Stimulated activated CD4-positive, alpha-beta T cell treated with anti-CD3 and anti-CD28 coated beads, Interleukin-2, amount 100 ng/mL, for 48 hours (primary cell): ENCODE measurements at regions not wholly inside any gene's neighbourhood (a gene's known extent, or its start where the extent isn't known, plus 50 kb on each side); places are given as distances from the start of the nearest gene placed in this dataset.

Experiments
- DNase-seq, 2 donors: peaks; one replicate each; pipeline ENCODE4 v3.0.0-alpha.2; 2020

- DNase-seq, result no peak
Observed at GRCh38 chr16:87080571-87081167, 236.5 kb downstream of the C16orf95 start.

GRCh38 chr16:87085441-87085840 is 231.8 kb downstream of the C16orf95 start:
- DNase-seq, result no peak

GRCh38 chr16:87086156-87086555 is 231.0 kb downstream of the C16orf95 start:
- DNase-seq, result no peak

- DNase-seq, result no peak
Observed at GRCh38 chr16:87086575-87086974, 230.6 kb downstream of the C16orf95 start.

- no peak for DNase-seq
Observed at GRCh38 chr16:87092958-87093357, 224.2 kb downstream of the C16orf95 start.

- no peak for DNase-seq
Observed at GRCh38 chr16:87093804-87094555, 223.2 kb downstream of the C16orf95 start.

- no peak for DNase-seq
Observed at GRCh38 chr16:87094556-87094865, 222.7 kb downstream of the C16orf95 start.

- DNase-seq, result no peak
Observed at GRCh38 chr16:87095271-87095670, 221.9 kb downstream of the C16orf95 start.

GRCh38 chr16:87096746-87097333 is 220.4 kb downstream of the C16orf95 start:
- DNase-seq, result no peak

GRCh38 chr16:87098361-87098760 is 218.8 kb downstream of the C16orf95 start:
- DNase-seq, result no peak

- no peak for DNase-seq
Observed at GRCh38 chr16:87098976-87099720, 218.0 kb downstream of the C16orf95 start.

GRCh38 chr16:87100306-87101058 is 216.7 kb downstream of the C16orf95 start:
- DNase-seq, result no peak

- no peak for DNase-seq
Observed at GRCh38 chr16:87101903-87102302, 215.3 kb downstream of the C16orf95 start.

- DNase-seq, result no peak
Observed at GRCh38 chr16:87107201-87107600, 210.0 kb downstream of the C16orf95 start.

GRCh38 chr16:87108278-87108677 is 208.9 kb downstream of the C16orf95 start:
- DNase-seq, result no peak

- DNase-seq, result no peak
Observed at GRCh38 chr16:87108941-87109340, 208.3 kb downstream of the C16orf95 start.

GRCh38 chr16:87114832-87115231 is 202.4 kb downstream of the C16orf95 start:
- DNase-seq, result no peak

GRCh38 chr16:87115646-87116045 is 201.5 kb downstream of the C16orf95 start:
- no peak for DNase-seq

- no peak for DNase-seq
Observed at GRCh38 chr16:87117936-87118335, 199.3 kb downstream of the C16orf95 start.

GRCh38 chr16:87119168-87119567 is 198.0 kb downstream of the C16orf95 start:
- no peak for DNase-seq

GRCh38 chr16:87119748-87120147 is 197.4 kb downstream of the C16orf95 start:
- no peak for DNase-seq

- DNase-seq, result no peak
Observed at GRCh38 chr16:87121816-87122215, 195.4 kb downstream of the C16orf95 start.
